SK-N-SH (cell line): ENCODE measurements at regions not wholly inside any gene's neighbourhood (a gene's known extent, or its start where the extent isn't known, plus 50 kb on each side); places are given as distances from the start of the nearest gene placed in this dataset.

ENCODE experiments used
- CTCF ChIA-PET: fragments of 300-600, 350-600 bp; formaldehyde crosslinking; extraction: SDS; loops from one replicate; lab custom pipeline; 2021; lab: Yijun Ruan, JAX
- POLR2A ChIA-PET: fragments of 350-600 bp; sonication (Branson Sonifier 250); formaldehyde crosslinking; extraction: SDS; loops from one replicate; lab custom pipeline; 2020; ENCODE audit warnings: antibody characterized with exemption, inconsistent platforms; lab: Yijun Ruan, JAX
- DNase-seq: peaks from one replicate; pipeline ENCODE4 v3.0.0; 2012
- H2AFZ ChIP-seq: fragments of 200-600 bp; sonication (generic); 2 replicates; pipeline ENCODE4 v1.8.1; 2016; ENCODE audit warnings: antibody characterized with exemption, mild to moderate bottlenecking, low read depth
- H3F3A ChIP-seq: fragments of 200-600 bp; sonication (generic); replicated peaks from 2 replicates; pipeline ENCODE3; 2016; ENCODE audit warnings: antibody characterized with exemption, mild to moderate bottlenecking; ENCODE audit not compliant: insufficient read depth
- H3K27ac ChIP-seq, 2 experiments: fragments of 200-500 bp in 1 of 2; fragments of 200-600 bp in 1 of 2; sonication (Bioruptor generic) in 1 of 2; sonication (generic), shearing (Covaris generic) in 1 of 2; 2 replicates each; pipeline versions ENCODE4 v1.5.1 to v1.6.1; 2014 to 2016; ENCODE audit warnings: low read depth in 2 of 2, inconsistent platforms in 1 of 2, low read length in 1 of 2, mild to moderate bottlenecking in 1 of 2, mixed read lengths in 1 of 2
- H3K27me3 ChIP-seq: fragments of 200-600 bp; sonication (generic), shearing (Covaris generic); 2 replicates; pipeline ENCODE4 v1.6.1; 2016; ENCODE audit warnings: mixed run types; ENCODE audit not compliant: insufficient read depth
- H3K36me3 ChIP-seq, 2 experiments: fragments of 200-500 bp in 1 of 2; fragments of 200-600 bp in 1 of 2; sonication (Bioruptor generic) in 1 of 2; sonication (generic) in 1 of 2; replicated peaks in 1 of 2; 2 replicates each; pipeline versions ENCODE3 to v1.5.1; 2014 to 2016; ENCODE audit warnings: low read length in 1 of 2, mild to moderate bottlenecking in 1 of 2; ENCODE audit not compliant: insufficient read depth in 2 of 2, control insufficient read depth in 1 of 2
- H3K4me1 ChIP-seq, 2 experiments: fragments of 200-500 bp in 1 of 2; fragments of 200-600 bp in 1 of 2; sonication (Bioruptor generic) in 1 of 2; sonication (generic), shearing (Covaris generic) in 1 of 2; 2 replicates each; pipeline versions ENCODE4 v1.5.1 to v1.6.1; 2014 to 2016; ENCODE audit warnings: low read depth in 1 of 2, low read length in 1 of 2, mixed run types in 1 of 2; ENCODE audit not compliant: insufficient read depth in 2 of 2, control insufficient read depth in 1 of 2
- H3K4me2 ChIP-seq: fragments of 200-600 bp; sonication (generic), shearing (Covaris generic); 2 replicates; pipeline ENCODE4 v1.6.1; 2017; ENCODE audit warnings: mixed run types
- H3K4me3 ChIP-seq, 2 experiments: fragments of 200-500 bp in 1 of 2; fragments of 200-600 bp in 1 of 2; sonication (Bioruptor generic) in 1 of 2; sonication (generic), shearing (Covaris generic) in 1 of 2; 2 replicates each; pipeline versions ENCODE4 v1.5.1 to v1.8.1; 2014 to 2016; ENCODE audit warnings: low read depth in 2 of 2, inconsistent platforms in 1 of 2, low read length in 1 of 2, mild to moderate bottlenecking in 1 of 2, mixed read lengths in 1 of 2, moderate library complexity in 1 of 2
- H3K79me2 ChIP-seq: fragments of 200-600 bp; sonication (generic); 2 replicates; pipeline ENCODE4 v1.8.1; 2017; ENCODE audit warnings: mild to moderate bottlenecking; ENCODE audit not compliant: insufficient read depth
- H3K9ac ChIP-seq: fragments of 200-600 bp; sonication (generic); 2 replicates; pipeline ENCODE4 v1.6.1; 2017; ENCODE audit warnings: mixed run types
- H3K9me2 ChIP-seq: fragments of 200-600 bp; sonication (generic); 2 replicates; pipeline ENCODE4 v1.6.1; 2017; ENCODE audit warnings: mixed run types
- H3K9me3 ChIP-seq: fragments of 200-600 bp; sonication (generic); 2 replicates; pipeline ENCODE4 v1.6.1; 2017; ENCODE audit warnings: mixed run types, mild to moderate bottlenecking, moderate library complexity
- H4K20me1 ChIP-seq: fragments of 200-600 bp; sonication (generic); 2 replicates; pipeline ENCODE4 v1.6.1; 2017; ENCODE audit warnings: mild to moderate bottlenecking, mixed run types; ENCODE audit not compliant: insufficient read depth
- CHD2 ChIP-seq: fragments of 150-350 bp; IDR thresholded peaks from 2 replicates; pipeline ENCODE4 v1.6.1; 2018; ENCODE audit warnings: low read length; ENCODE audit not compliant: partially characterized antibody
- CTCF ChIP-seq: fragments of 200-600 bp; sonication (generic); IDR thresholded peaks from 2 replicates; pipeline ENCODE4 v1.6.1; 2017; ENCODE audit warnings: antibody characterized with exemption, mild to moderate bottlenecking, moderate library complexity
- EP300 ChIP-seq, 2 experiments: IDR thresholded peaks; 2 replicates each; pipeline versions ENCODE4 v1.4.0 to v1.6.1; 2012; ENCODE audit warnings: borderline replicate concordance in 1 of 2, low read depth in 1 of 2, low read length in 1 of 2
- EZH2phosphoT487 ChIP-seq: fragments of 200-600 bp; sonication (generic); IDR thresholded peaks from 2 replicates; pipeline ENCODE4 v1.6.1; 2017; ENCODE audit warnings: low read depth, mixed run types, mild to moderate bottlenecking, antibody characterized with exemption, moderate library complexity, borderline replicate concordance
- FOXJ3 ChIP-seq: sonication (generic); formaldehyde crosslinking; IDR thresholded peaks from 2 replicates; pipeline ENCODE4 v1.5.1; 2020; ENCODE audit warnings: mild to moderate bottlenecking, missing genetic modification reagents
- FOXM1 ChIP-seq: IDR thresholded peaks from 2 replicates; pipeline ENCODE4 v1.4.0; 2012; ENCODE audit warnings: low read depth, mild to moderate bottlenecking
- IRF3 ChIP-seq: fragments of 150-350 bp; IDR thresholded peaks from 2 replicates; pipeline ENCODE4 v1.6.1; 2016; ENCODE audit warnings: mild to moderate bottlenecking, low read depth, low read length
- JUND ChIP-seq: IDR thresholded peaks from 2 replicates; pipeline ENCODE4 v1.4.0; 2012
- MAX ChIP-seq: IDR thresholded peaks from 2 replicates; pipeline ENCODE4 v1.4.0; 2012; ENCODE audit warnings: low read depth
- MXI1 ChIP-seq: IDR thresholded peaks from 2 replicates; pipeline ENCODE4 v1.6.1; 2012; ENCODE audit warnings: mild to moderate bottlenecking, low read depth, low read length, improper control_type of control experiment
- NFIC ChIP-seq: IDR thresholded peaks from 2 replicates; pipeline ENCODE4 v1.4.0; 2012; ENCODE audit warnings: borderline replicate concordance
- PBX3 ChIP-seq: IDR thresholded peaks from 2 replicates; pipeline ENCODE4; 2012
- RCOR1 ChIP-seq: fragments of 150-350 bp; IDR thresholded peaks from 2 replicates; pipeline ENCODE4 v1.6.1; 2017; ENCODE audit warnings: antibody characterized with exemption, low read length
- SMC3 ChIP-seq: IDR thresholded peaks from 2 replicates; pipeline ENCODE4 v1.6.1; 2012; ENCODE audit warnings: low read depth, low read length, improper control_type of control experiment
- TCF12 ChIP-seq: IDR thresholded peaks from 2 replicates; pipeline ENCODE4 v1.4.0; 2012
- TEAD4 ChIP-seq: IDR thresholded peaks from 2 replicates; pipeline ENCODE4 v1.4.0; 2012; ENCODE audit warnings: mild to moderate bottlenecking, borderline replicate concordance; ENCODE audit not compliant: insufficient read depth
- USF1 ChIP-seq: IDR thresholded peaks from 2 replicates; pipeline ENCODE4 v1.4.0; 2012; ENCODE audit warnings: low read depth, borderline replicate concordance
- YY1 ChIP-seq: IDR thresholded peaks from 2 replicates; pipeline ENCODE4 v1.4.0; 2012; ENCODE audit warnings: low read depth, mild to moderate bottlenecking
- ZBTB33 ChIP-seq: IDR thresholded peaks from 2 replicates; pipeline ENCODE4 v1.4.0; 2012; ENCODE audit warnings: low read depth, borderline replicate concordance

- Histone ChIP-seq H3K9me2 (no peaks in the 10 kb centered on the region), H2AFZ (no peak overlapping the region), H3K79me2 (no peaks in the 10 kb centered on the region), H3F3A (no peaks in the 10 kb centered on the region)
- DNase-seq = no peak
- no peak for TF ChIP-seq TCF12
- no peak for TF ChIP-seq MAX
- TF ChIP-seq USF1 = no peak
- no peak for TF ChIP-seq FOXJ3 (CRISPR knock-in tag)
- no peak for TF ChIP-seq IRF3
- no peak for TF ChIP-seq NFIC
- no peak for TF ChIP-seq SMC3
- no peak for TF ChIP-seq RCOR1
- TF ChIP-seq CTCF = no peak
- TF ChIP-seq JUND = no peak
- TF ChIP-seq YY1 = no peak
- TF ChIP-seq ZBTB33 = no peak
- TF ChIP-seq TEAD4 = no peak
- TF ChIP-seq CHD2 = no peak
- no peak for TF ChIP-seq EP300 (IDR thresholded peaks at IDR 0.05; ENCODE audit: borderline replicate concordance in 1 of 2, low read depth in 1 of 2, low read length in 1 of 2)
- no peak for TF ChIP-seq PBX3
- no peak for TF ChIP-seq EZH2phosphoT487
- TF ChIP-seq MXI1 = no peak
- no peak for TF ChIP-seq FOXM1
- TF ChIP-seq, all 33 proteins: peak for 0
- POLR2A ChIA-PET = no interaction called here
- Histone ChIP-seq H4K20me1 (no peaks in the 10 kb centered on the region), H3K27ac (no peak overlapping the region), H3K9me3 (no peaks in the 10 kb centered on the region), H3K4me1 (no peaks in the 10 kb centered on the region; a peak in 1 of 4 replicates), H3K27me3 (no peaks in the 10 kb centered on the region), H3K36me3 (no peaks in the 10 kb centered on the region), H3K9ac (no peak overlapping the region), H3K4me3 (no peak overlapping the region), H3K4me2 (no peak overlapping the region)
- CTCF ChIA-PET = no interaction called here
These were observed 1081.4 kb upstream of the NRXN1 start for GRCh38 chr2:52113338-52113737.
